SK-N-MC (cell line): ENCODE measurements at regions not wholly inside any gene's neighbourhood (a gene's known extent, or its start where the extent isn't known, plus 50 kb on each side); places are given as distances from the start of the nearest gene placed in this dataset.
"Not testable (repeated sequence)": the region's sequence is repeated elsewhere in the genome, so short reads cannot be mapped to it uniquely, and the experiment has no call there.

ENCODE experiments used
- DNase-seq: peaks from one replicate; pipeline ENCODE4 v3.0.0-alpha.2; 2011; ENCODE audit warnings: low read depth, low spot score
- H3K27ac ChIP-seq: fragments of 200-600 bp; sonication (generic); 2 replicates; pipeline ENCODE4 v1.5.1; 2016; ENCODE audit warnings: mixed run types
- H3K36me3 ChIP-seq: fragments of 200-600 bp; sonication (generic); 2 replicates; pipeline ENCODE4 v1.6.1; 2017; ENCODE audit warnings: antibody characterized with exemption, low read length, mixed read lengths; ENCODE audit not compliant: insufficient read depth
- H3K4me3 ChIP-seq: fragments of 200-600 bp; sonication (generic); 2 replicates; pipeline ENCODE4 v1.5.1; 2016
- H3K9ac ChIP-seq: fragments of 200-600 bp; sonication (generic); 2 replicates; pipeline ENCODE4 v1.8.0; 2017; ENCODE audit warnings: mixed run types, mixed read lengths; ENCODE audit not compliant: insufficient read length
- H3K9me3 ChIP-seq: fragments of 200-600 bp; sonication (generic); 2 replicates; pipeline ENCODE4 v1.6.1; 2017; ENCODE audit warnings: low read depth, mild to moderate bottlenecking, antibody characterized with exemption, low read length, moderate library complexity, mixed read lengths
- EZH2 ChIP-seq: fragments of 200-600 bp; sonication (generic); IDR thresholded peaks from one replicate; pipeline ENCODE4 v1.6.1; 2017; ENCODE audit warnings: antibody characterized with exemption
- FOXP2 ChIP-seq: optimal IDR thresholded peaks from 2 replicates; pipeline ENCODE3; 2011; ENCODE audit warnings: mild to moderate bottlenecking, moderate library complexity; ENCODE audit not compliant: insufficient read depth; ENCODE audit errors: extremely low read length, control extremely low read depth
- POLR2AphosphoS5 ChIP-seq: IDR thresholded peaks from 2 replicates; pipeline ENCODE4 v1.6.1; 2012; ENCODE audit warnings: mild to moderate bottlenecking, low read depth, low read length, borderline replicate concordance

GRCh38 chr3:26236531-26236930 is 386.0 kb upstream of the LRRC3B start:
- H3K36me3 ChIP-seq = no peaks in the 10 kb centered on the region
- no peak for DNase-seq
- no peak overlapping the region for H3K9ac ChIP-seq
- no peak overlapping the region for H3K4me3 ChIP-seq
- TF ChIP-seq EZH2 (no peak), POLR2AphosphoS5 (no peak), FOXP2 (no peak)
- H3K27ac ChIP-seq = no peak overlapping the region
- H3K9me3 ChIP-seq = no peaks in the 10 kb centered on the region

GRCh38 chr3:26237036-26237682 is 385.4 kb upstream of the LRRC3B start:
- TF ChIP-seq POLR2AphosphoS5 (no peak), EZH2 (no peak), FOXP2 (no peak)
- no peak for DNase-seq
- H3K9me3 ChIP-seq = no peaks in the 10 kb centered on the region
- H3K9ac ChIP-seq = no peak overlapping the region
- no peak overlapping the region for H3K27ac ChIP-seq
- H3K4me3 ChIP-seq = no peak overlapping the region
- no peaks in the 10 kb centered on the region for H3K36me3 ChIP-seq

DNA sequence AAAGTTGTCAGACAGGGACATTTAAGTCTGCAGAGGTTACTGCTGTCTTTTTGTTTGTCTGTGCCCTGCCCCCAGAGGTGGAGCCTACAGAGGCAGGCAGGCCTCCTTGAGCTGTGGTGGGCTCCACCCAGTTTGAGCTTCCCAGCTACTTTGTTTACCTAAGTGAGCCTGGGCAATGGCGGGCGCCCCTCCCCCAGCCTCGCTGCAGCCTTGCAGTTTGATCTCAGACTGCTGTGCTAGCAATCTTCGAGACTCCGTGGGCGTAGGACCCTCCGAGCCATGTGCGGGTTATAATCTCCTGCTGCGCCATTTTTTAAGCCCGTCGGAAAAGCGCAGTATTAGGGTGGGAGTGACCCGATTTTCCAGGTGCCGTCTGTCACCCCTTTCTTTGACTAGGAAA is 378.0 kb upstream of the LRRC3B start:
- H3K4me3 ChIP-seq = peak overlapping the region; percentile 48
- H3K9me3 ChIP-seq, DNase-seq, H3K9ac ChIP-seq, H3K27ac ChIP-seq, H3K36me3 ChIP-seq: not testable (repeated sequence)

GRCh38 chr3:26245236-26245635 is 377.3 kb upstream of the LRRC3B start:
- H3K36me3 ChIP-seq = no peaks in the 10 kb centered on the region
- no peak overlapping the region; the same call in 1 of the 2 replicates for H3K4me3 ChIP-seq
- TF ChIP-seq POLR2AphosphoS5 = no peak
- no peak for TF ChIP-seq EZH2
- TF ChIP-seq FOXP2 = no peak
- no peak overlapping the region for H3K27ac ChIP-seq
- no peak for DNase-seq
- H3K9ac ChIP-seq = no peak overlapping the region
- H3K9me3 ChIP-seq = no peaks in the 10 kb centered on the region

GRCh38 chr3:26246901-26247300 is 375.7 kb upstream of the LRRC3B start:
- TF ChIP-seq FOXP2 (no peak), EZH2 (no peak), POLR2AphosphoS5 (no peak)
- no peaks in the 10 kb centered on the region for H3K9me3 ChIP-seq
- no peak overlapping the region for H3K9ac ChIP-seq
- no peak overlapping the region for H3K27ac ChIP-seq
- H3K4me3 ChIP-seq = no peak overlapping the region
- H3K36me3 ChIP-seq = no peaks in the 10 kb centered on the region
- no peak for DNase-seq

GRCh38 chr3:26247712-26248111 is 374.9 kb upstream of the LRRC3B start:
- TF ChIP-seq EZH2 (no peak), FOXP2 (no peak), POLR2AphosphoS5 (no peak)
- Histone ChIP-seq H3K36me3 (no peaks in the 10 kb centered on the region), H3K27ac (no peak overlapping the region), H3K4me3 (no peak overlapping the region), H3K9ac (no peak overlapping the region), H3K9me3 (no peaks in the 10 kb centered on the region)
- no peak for DNase-seq

- H3K9me3 ChIP-seq = no peaks in the 10 kb centered on the region
- DNase-seq = no peak
- TF ChIP-seq EZH2 (no peak), FOXP2 (no peak), POLR2AphosphoS5 (no peak)
Observed at GRCh38 chr3:26252001-26252400, 370.6 kb upstream of the LRRC3B start.

DNA sequence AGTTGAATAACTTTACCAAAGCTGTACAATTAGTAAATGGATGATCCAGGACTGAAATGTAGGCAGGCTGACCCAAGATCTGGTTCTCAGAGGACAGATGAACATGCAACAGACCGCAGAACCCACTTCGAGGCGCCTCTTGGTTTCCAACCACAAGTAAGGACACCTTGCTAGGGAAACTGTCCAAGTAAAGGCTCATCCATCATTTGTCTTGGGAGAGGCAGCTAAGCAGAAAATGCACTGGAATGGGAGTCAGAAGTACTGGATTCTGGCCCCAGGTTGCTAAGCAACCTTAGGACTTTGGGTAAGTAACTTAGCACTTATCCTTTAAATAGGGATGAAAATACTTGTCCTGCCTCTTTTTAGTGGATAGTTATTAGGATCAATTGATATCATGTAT is 366.3 kb upstream of the LRRC3B start:
- no peak overlapping the region for H3K9ac ChIP-seq
- H3K27ac ChIP-seq = no peak overlapping the region
- no peak overlapping the region for H3K4me3 ChIP-seq
- no peaks in the 10 kb centered on the region for H3K9me3 ChIP-seq
- no peak for TF ChIP-seq POLR2AphosphoS5
- TF ChIP-seq FOXP2 = no peak
- no peak for TF ChIP-seq EZH2
- no peak for DNase-seq
- H3K36me3 ChIP-seq = no peaks in the 10 kb centered on the region

More at GRCh38 chr3:26252001-26252400, 370.6 kb upstream of the LRRC3B start:
- H3K9ac ChIP-seq = no peak overlapping the region
- H3K36me3 ChIP-seq = no peaks in the 10 kb centered on the region
- H3K27ac ChIP-seq = no peak overlapping the region
- no peak overlapping the region for H3K4me3 ChIP-seq

- no peaks in the 10 kb centered on the region for H3K36me3 ChIP-seq
- H3K4me3 ChIP-seq = no peak overlapping the region
- no peak overlapping the region for H3K9ac ChIP-seq
- no peak for TF ChIP-seq EZH2
- TF ChIP-seq FOXP2 = no peak
- TF ChIP-seq POLR2AphosphoS5 = no peak
- no peak for DNase-seq
- H3K27ac ChIP-seq = no peak overlapping the region
- H3K9me3 ChIP-seq = no peaks in the 10 kb centered on the region
Observed at GRCh38 chr3:26259176-26259575, 363.4 kb upstream of the LRRC3B start.
